ENCODE measurements at regions not wholly inside any gene's neighbourhood (a gene's known extent, or its start where the extent isn't known, plus 50 kb on each side); places are given as distances from the start of the nearest gene placed in this dataset.

DNA sequence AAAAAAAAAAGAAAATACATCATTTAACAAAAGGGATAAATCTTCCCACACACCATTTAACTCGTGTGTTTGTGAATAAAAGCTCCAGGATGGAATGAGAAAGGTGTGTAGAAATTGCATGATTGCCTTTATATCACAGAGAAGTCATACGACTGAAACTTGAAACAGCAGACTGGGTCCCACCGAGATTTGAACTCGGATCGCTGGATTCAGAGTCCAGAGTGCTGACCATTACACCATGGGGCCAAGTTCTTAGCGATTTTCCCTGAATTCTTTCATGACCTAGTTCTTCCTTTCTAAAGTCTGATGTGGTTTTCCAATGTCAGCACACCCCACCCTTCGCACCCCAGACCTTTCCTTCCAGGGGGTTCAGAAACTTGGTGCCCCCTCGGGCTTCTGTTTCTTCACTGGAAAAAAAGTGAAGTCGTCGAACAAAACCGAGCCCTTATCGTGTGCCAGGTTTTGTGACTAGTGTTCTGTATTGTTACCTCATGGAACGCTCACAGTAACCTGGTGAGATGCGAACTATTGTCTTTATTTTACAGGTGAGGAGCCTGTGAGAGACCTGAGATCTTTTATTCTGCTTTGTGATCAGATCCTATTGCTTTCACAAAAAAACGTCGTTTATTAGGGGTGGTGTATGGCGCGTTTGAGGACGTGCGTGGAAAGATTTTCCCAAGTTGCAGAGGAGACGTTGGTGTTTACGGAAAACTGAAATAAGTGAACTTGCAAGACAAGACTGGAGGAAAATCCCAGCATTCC, 120.8 kb downstream of the OR2B2 start (continued):
- TF ChIP-seq, protein P1, sequence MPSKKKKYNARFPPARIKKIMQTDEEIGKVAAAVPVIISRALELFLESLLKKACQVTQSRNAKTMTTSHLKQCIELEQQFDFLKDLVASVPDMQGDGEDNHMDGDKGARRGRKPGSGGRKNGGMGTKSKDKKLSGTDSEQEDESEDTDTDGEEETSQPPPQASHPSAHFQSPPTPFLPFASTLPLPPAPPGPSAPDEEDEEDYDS (CRISPR knock-in tag; IDR thresholded peaks at IDR 0.05) = no peak; the same call in 1 of the 2 replicates
- TF ChIP-seq CBFB (CRISPR knock-in tag; IDR thresholded peaks at IDR 0.05) (no peak), GZF1 (CRISPR knock-in tag; IDR thresholded peaks at IDR 0.05) (0 out of 2 replicates have a peak, but pooled peaks have one; percentile 1), DR1 (CRISPR knock-in tag; IDR thresholded peaks at IDR 0.05) (no peak), KAT8 (CRISPR knock-in tag; IDR thresholded peaks at IDR 0.05) (peak; percentile 57; the same call in 1 of the 2 replicates), GATA4 (IDR thresholded peaks at IDR 0.05; ENCODE audit: borderline replicate concordance, low read depth) (no peak), HNRNPL (IDR thresholded peaks at IDR 0.05; ENCODE audit: low read depth, low read length) (no peak), SETDB1 (CRISPR knock-in tag; IDR thresholded peaks at IDR 0.05; ENCODE audit: borderline replicate concordance) (no peak), ZNF510 (CRISPR knock-in tag; IDR thresholded peaks at IDR 0.05; ENCODE audit: low read depth) (peak; percentile 10; the same call in 1 of the 2 replicates), PAX8 (CRISPR knock-in tag; IDR thresholded peaks at IDR 0.05; ENCODE audit: borderline replicate concordance) (no peak), ZNF569 (CRISPR knock-in tag; IDR thresholded peaks at IDR 0.05; ENCODE audit: borderline replicate concordance) (no peak), TGIF2 (CRISPR knock-in tag; IDR thresholded peaks at IDR 0.05) (no peak), KLF9 (CRISPR knock-in tag; IDR thresholded peaks at IDR 0.05; ENCODE audit: low read depth) (no peak), NPAS2 (CRISPR knock-in tag; IDR thresholded peaks at IDR 0.05; ENCODE audit: borderline replicate concordance) (no peak), ZBTB38 (CRISPR knock-in tag; IDR thresholded peaks at IDR 0.05) (no peak), ZC3H4 (CRISPR knock-in tag; IDR thresholded peaks at IDR 0.05; ENCODE audit: borderline replicate concordance) (no peak), GTF2F1 (IDR thresholded peaks at IDR 0.05; ENCODE audit: low read length) (no peak), GTF3A (CRISPR knock-in tag; conservative IDR thresholded peaks at IDR 0.05) (no peak), PPARG (CRISPR knock-in tag; conservative IDR thresholded peaks at IDR 0.05) (peak; percentile 32; the same call in 1 of the 2 replicates), SPEN (CRISPR knock-in tag; IDR thresholded peaks at IDR 0.05; ENCODE audit: low read depth) (no peak), ZNF773 (CRISPR knock-in tag; IDR thresholded peaks at IDR 0.05; ENCODE audit: borderline replicate concordance) (no peak), ZMYM3 (CRISPR knock-in tag; IDR thresholded peaks at IDR 0.05) (peak; percentile 41; the same call in 1 of the 2 replicates)
- TF ChIP-seq, protein P2, sequence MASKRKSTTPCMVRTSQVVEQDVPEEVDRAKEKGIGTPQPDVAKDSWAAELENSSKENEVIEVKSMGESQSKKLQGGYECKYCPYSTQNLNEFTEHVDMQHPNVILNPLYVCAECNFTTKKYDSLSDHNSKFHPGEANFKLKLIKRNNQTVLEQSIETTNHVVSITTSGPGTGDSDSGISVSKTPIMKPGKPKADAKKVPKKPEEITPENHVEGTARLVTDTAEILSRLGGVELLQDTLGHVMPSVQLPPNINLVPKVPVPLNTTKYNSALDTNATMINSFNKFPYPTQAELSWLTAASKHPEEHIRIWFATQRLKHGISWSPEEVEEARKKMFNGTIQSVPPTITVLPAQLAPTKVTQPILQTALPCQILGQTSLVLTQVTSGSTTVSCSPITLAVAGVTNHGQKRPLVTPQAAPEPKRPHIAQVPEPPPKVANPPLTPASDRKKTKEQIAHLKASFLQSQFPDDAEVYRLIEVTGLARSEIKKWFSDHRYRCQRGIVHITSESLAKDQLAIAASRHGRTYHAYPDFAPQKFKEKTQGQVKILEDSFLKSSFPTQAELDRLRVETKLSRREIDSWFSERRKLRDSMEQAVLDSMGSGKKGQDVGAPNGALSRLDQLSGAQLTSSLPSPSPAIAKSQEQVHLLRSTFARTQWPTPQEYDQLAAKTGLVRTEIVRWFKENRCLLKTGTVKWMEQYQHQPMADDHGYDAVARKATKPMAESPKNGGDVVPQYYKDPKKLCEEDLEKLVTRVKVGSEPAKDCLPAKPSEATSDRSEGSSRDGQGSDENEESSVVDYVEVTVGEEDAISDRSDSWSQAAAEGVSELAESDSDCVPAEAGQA (IDR thresholded peaks at IDR 0.05; ENCODE audit: low read depth) = no peak
- TF ChIP-seq, protein P2 (CRISPR knock-in tag; IDR thresholded peaks at IDR 0.05; ENCODE audit: borderline replicate concordance) = peak; percentile 31; the same call in 1 of the 2 replicates
- TF ChIP-seq, protein P3, sequence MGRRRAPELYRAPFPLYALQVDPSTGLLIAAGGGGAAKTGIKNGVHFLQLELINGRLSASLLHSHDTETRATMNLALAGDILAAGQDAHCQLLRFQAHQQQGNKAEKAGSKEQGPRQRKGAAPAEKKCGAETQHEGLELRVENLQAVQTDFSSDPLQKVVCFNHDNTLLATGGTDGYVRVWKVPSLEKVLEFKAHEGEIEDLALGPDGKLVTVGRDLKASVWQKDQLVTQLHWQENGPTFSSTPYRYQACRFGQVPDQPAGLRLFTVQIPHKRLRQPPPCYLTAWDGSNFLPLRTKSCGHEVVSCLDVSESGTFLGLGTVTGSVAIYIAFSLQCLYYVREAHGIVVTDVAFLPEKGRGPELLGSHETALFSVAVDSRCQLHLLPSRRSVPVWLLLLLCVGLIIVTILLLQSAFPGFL (CRISPR knock-in tag; IDR thresholded peaks at IDR 0.05) = no peak

All from HepG2 (cell line).